MCF 10A (cell line): ENCODE measurements at regions not wholly inside any gene's neighbourhood (a gene's known extent, or its start where the extent isn't known, plus 50 kb on each side); places are given as distances from the start of the nearest gene placed in this dataset.
"Not testable (repeated sequence)": the region's sequence is repeated elsewhere in the genome, so short reads cannot be mapped to it uniquely, and the experiment has no call there.

ENCODE experiments used
- BruUV-seq: library from RNA; stranded (reverse); fragments of 400-500 nt; replicated peaks from 2 replicates; lab custom pipeline; 2021; lab: Mats Ljungman, UMichigan
- CTCF ChIA-PET: fragments of 300-600 bp; sonication (Branson Sonifier 250); formaldehyde crosslinking; extraction: SDS; loops from one replicate; lab custom pipeline; 2021; ENCODE audit warnings: antibody characterized with exemption, inconsistent platforms; lab: Yijun Ruan, JAX
- POLR2A ChIA-PET: fragments of 300-600, 350-650 bp; sonication (Branson Sonifier 250); formaldehyde crosslinking; extraction: SDS; loops from one replicate; lab custom pipeline; 2020; ENCODE audit warnings: antibody characterized with exemption, inconsistent platforms; lab: Yijun Ruan, JAX
- DNase-seq: peaks from one replicate; pipeline ENCODE4 v3.0.0-alpha.2; 2018; ENCODE audit not compliant: unreplicated experiment
- H3K27ac Mint-ChIP-seq: one replicate; pipeline ENCODE4 v1.8.0; 2022; ENCODE audit warnings: mild to moderate bottlenecking, low read depth, mixed read lengths; ENCODE audit not compliant: unreplicated experiment
- H3K27me3 Mint-ChIP-seq: one replicate; pipeline ENCODE4 v1.8.0; 2022; ENCODE audit warnings: mixed read lengths; ENCODE audit not compliant: insufficient read depth, unreplicated experiment
- H3K36me3 Mint-ChIP-seq: one replicate; pipeline ENCODE4 v1.8.0; 2022; ENCODE audit warnings: mild to moderate bottlenecking, moderate library complexity, mixed read lengths; ENCODE audit not compliant: insufficient read depth, unreplicated experiment
- H3K4me1 Mint-ChIP-seq: one replicate; pipeline ENCODE4 v1.8.0; 2022; ENCODE audit warnings: mixed read lengths; ENCODE audit not compliant: insufficient read depth, unreplicated experiment
- H3K4me3 Mint-ChIP-seq: one replicate; pipeline ENCODE4 v1.8.0; 2022; ENCODE audit warnings: mild to moderate bottlenecking, moderate library complexity, mixed read lengths; ENCODE audit not compliant: unreplicated experiment
- H3K9me3 Mint-ChIP-seq: one replicate; pipeline ENCODE4 v1.8.0; 2022; ENCODE audit warnings: mixed read lengths; ENCODE audit not compliant: unreplicated experiment
- intact Hi-C: fragments of 100-400 bp; cut with micrococcal nuclease; formaldehyde crosslinking; loops from 2 replicates; pipeline ENCODE4 v1.14.1; 2022

GRCh38 chr9:67516938-67517337, 341.8 kb upstream of the ANKRD20A1 start:
- POLR2A ChIA-PET, CTCF ChIA-PET, H3K27me3 Mint-ChIP-seq, H3K4me3 Mint-ChIP-seq, DNase-seq, H3K27ac Mint-ChIP-seq, intact Hi-C loops, H3K36me3 Mint-ChIP-seq, BruUV-seq, H3K4me1 Mint-ChIP-seq, H3K9me3 Mint-ChIP-seq: not testable (repeated sequence)

GRCh38 chr9:67514587-67514986, 344.1 kb upstream of the ANKRD20A1 start:
- BruUV-seq, H3K27me3 Mint-ChIP-seq, H3K9me3 Mint-ChIP-seq, CTCF ChIA-PET, intact Hi-C loops, H3K36me3 Mint-ChIP-seq, DNase-seq, H3K27ac Mint-ChIP-seq, POLR2A ChIA-PET, H3K4me1 Mint-ChIP-seq, H3K4me3 Mint-ChIP-seq: not testable (repeated sequence)

DNA sequence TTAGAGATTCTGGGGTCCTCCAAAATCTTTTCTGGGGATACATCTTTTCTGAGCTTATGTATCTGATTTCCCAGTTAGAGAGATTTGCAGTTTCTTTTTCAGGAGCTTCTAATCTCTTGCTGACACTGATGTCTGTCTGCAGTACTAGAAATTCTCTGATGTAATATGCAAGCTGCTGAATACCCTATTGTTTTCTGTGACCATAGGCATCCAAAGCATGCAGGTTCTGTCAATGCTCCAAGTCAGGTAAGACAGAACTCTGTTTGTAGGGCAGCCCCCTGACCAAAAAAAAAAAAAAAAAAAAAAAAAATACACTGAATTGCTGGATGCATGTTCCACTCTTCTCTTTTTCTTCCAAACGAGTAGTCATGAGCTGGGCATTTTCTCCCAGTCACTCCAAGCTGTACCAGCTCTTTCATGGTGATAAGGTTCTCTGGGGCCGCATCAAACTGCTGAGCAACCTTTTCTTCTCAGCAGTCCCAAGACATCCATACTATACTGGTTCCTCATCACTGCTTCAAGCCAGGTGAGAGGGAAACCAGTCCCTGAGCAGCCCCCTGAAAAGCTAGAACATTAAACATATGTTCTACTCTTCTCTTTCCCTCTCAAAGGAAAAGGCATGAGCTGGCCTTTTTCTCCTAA, 354.9 kb upstream of the ANKRD20A1 start:
- H3K27me3 Mint-ChIP-seq, H3K9me3 Mint-ChIP-seq, H3K36me3 Mint-ChIP-seq, H3K27ac Mint-ChIP-seq, BruUV-seq, POLR2A ChIA-PET, CTCF ChIA-PET, DNase-seq, H3K4me3 Mint-ChIP-seq, H3K4me1 Mint-ChIP-seq, intact Hi-C loops: not testable (repeated sequence)

DNA sequence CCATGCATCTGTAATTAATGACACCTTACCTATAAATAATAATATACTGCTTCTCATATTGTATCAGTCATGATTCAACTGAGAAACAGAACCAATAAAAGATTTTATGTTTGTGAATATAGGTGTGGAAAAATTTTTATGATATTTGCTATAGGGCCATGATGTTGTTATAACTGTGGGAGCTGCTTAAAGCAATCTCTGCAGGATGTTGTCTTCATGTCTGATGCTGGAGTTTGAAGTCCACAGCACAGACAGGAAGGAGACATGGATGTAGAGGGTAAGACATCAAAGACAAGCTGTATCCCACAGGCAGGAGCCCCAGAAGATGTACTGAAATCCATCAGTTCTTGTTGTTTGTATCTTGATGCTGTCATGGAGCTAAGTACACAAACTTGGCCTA, 366.7 kb upstream of the ANKRD20A1 start:
- H3K9me3 Mint-ChIP-seq, intact Hi-C loops, BruUV-seq: not testable (repeated sequence)

GRCh38 chr9:67477465-67477864, 381.3 kb upstream of the ANKRD20A1 start:
- H3K9me3 Mint-ChIP-seq, DNase-seq, POLR2A ChIA-PET, BruUV-seq, CTCF ChIA-PET, H3K27me3 Mint-ChIP-seq, H3K27ac Mint-ChIP-seq, intact Hi-C loops, H3K4me3 Mint-ChIP-seq, H3K36me3 Mint-ChIP-seq, H3K4me1 Mint-ChIP-seq: not testable (repeated sequence)

More for the DNA sequence above, 366.7 kb upstream of the ANKRD20A1 start:
- POLR2A ChIA-PET, DNase-seq, H3K27me3 Mint-ChIP-seq, H3K27ac Mint-ChIP-seq, CTCF ChIA-PET, H3K4me3 Mint-ChIP-seq, H3K36me3 Mint-ChIP-seq, H3K4me1 Mint-ChIP-seq: not testable (repeated sequence)

DNA sequence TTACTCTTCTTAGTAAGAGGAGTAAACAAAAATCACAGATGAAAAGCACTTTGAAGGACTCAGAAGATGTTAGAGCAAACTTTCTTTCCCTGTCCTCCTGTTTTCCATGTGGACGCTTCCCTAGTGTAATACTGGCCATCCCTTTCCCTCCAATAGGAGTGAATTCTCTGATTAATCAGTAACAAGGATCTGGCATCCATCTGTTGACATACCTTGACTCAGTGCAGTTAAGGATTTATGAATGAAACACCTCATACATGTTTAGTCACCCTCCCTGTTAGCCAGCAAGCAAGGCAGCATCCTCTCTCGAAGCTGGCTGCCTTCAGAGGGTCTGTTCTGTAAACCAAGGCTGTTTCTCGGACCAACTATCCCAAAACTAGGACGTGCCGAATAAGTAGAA, 388.0 kb upstream of the ANKRD20A1 start:
- CTCF ChIA-PET, intact Hi-C loops, H3K4me1 Mint-ChIP-seq, POLR2A ChIA-PET, H3K9me3 Mint-ChIP-seq, H3K27me3 Mint-ChIP-seq, DNase-seq, H3K27ac Mint-ChIP-seq, H3K36me3 Mint-ChIP-seq, H3K4me3 Mint-ChIP-seq, BruUV-seq: not testable (repeated sequence)

GRCh38 chr9:67468326-67468725, 390.4 kb upstream of the ANKRD20A1 start:
- H3K4me1 Mint-ChIP-seq, POLR2A ChIA-PET, H3K9me3 Mint-ChIP-seq, H3K27ac Mint-ChIP-seq, H3K4me3 Mint-ChIP-seq, BruUV-seq, H3K36me3 Mint-ChIP-seq, H3K27me3 Mint-ChIP-seq, intact Hi-C loops, CTCF ChIA-PET, DNase-seq: not testable (repeated sequence)

GRCh38 chr9:67461796-67462757, 396.7 kb upstream of the ANKRD20A1 start:
- H3K36me3 Mint-ChIP-seq, DNase-seq, H3K27me3 Mint-ChIP-seq, POLR2A ChIA-PET, H3K9me3 Mint-ChIP-seq, H3K27ac Mint-ChIP-seq, CTCF ChIA-PET, H3K4me3 Mint-ChIP-seq, BruUV-seq, H3K4me1 Mint-ChIP-seq, intact Hi-C loops: not testable (repeated sequence)

DNA sequence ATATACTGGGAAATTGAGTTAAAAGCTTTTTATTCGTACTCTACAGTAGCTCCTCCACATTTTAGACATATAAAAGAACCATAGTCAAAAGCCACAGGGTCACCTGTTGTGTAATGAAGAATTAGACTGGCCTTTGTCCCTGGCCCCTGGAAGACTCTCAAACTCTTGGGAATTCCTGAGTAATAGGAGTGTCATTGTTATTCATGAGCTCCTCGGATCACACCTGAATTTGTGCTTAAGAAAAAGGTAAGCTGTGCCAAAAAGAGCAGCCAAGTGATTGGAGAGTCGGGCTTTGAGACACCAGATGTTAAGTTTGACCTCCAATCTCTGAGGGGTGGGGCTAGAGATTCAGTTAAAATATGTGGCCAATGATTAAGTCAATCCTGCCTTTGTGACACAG, 405.8 kb upstream of the ANKRD20A1 start:
- H3K36me3 Mint-ChIP-seq, POLR2A ChIA-PET, CTCF ChIA-PET, intact Hi-C loops, BruUV-seq, H3K27ac Mint-ChIP-seq, H3K27me3 Mint-ChIP-seq, H3K4me1 Mint-ChIP-seq, H3K9me3 Mint-ChIP-seq, DNase-seq, H3K4me3 Mint-ChIP-seq: not testable (repeated sequence)
